A549 (cell line): ENCODE measurements at regions not wholly inside any gene's neighbourhood (a gene's known extent, or its start where the extent isn't known, plus 50 kb on each side); places are given as distances from the start of the nearest gene placed in this dataset.

ENCODE experiments used
- ATAC-seq, 2 experiments: fragments of 200-7000 bp in 1 of 2; fragments of >200 bp in 1 of 2; cut with Nextera tagmentation in 1 of 2; cut with Tn5 transposase in 1 of 2; 3 replicates each; pipeline versions ENCODE4 v1.8.0 to v1.9.1; 2018 to 2020; ENCODE audit warnings: mild to moderate bottlenecking in 1 of 2, moderate library complexity in 1 of 2
- CTCF ChIA-PET: fragments of 300-600 bp; sonication (Branson Sonifier 250); formaldehyde crosslinking; extraction: SDS; loops from one replicate; lab custom pipeline; 2021; ENCODE audit warnings: antibody characterized with exemption, inconsistent platforms; lab: Yijun Ruan, JAX
- POLR2A ChIA-PET: fragments of 350-600 bp; formaldehyde crosslinking; extraction: SDS; loops from one replicate; lab custom pipeline; 2021; ENCODE audit warnings: antibody characterized with exemption, inconsistent platforms; lab: Yijun Ruan, JAX
- DNase-seq, 2 experiments: peaks; one replicate each; pipeline versions ENCODE4 v3.0.0 to v3.0.0-alpha.2; 2011 to 2016; ENCODE audit warnings: low read depth in 1 of 2, low spot score in 1 of 2
- FAIRE-seq: peaks from 2 replicates; lab custom pipeline; 2011; peaks lifted over from hg19 to GRCh38; lab: Jason Lieb, UNC
- H3K27ac ChIP-seq, 2 experiments: fragments of >200 bp; sonication (Bioruptor Twin); formaldehyde crosslinking; 3 replicates each; pipeline ENCODE4 v1.5.1; 2016 to 2017
- H3K4me1 ChIP-seq: fragments of >200 bp; sonication (Bioruptor Twin); formaldehyde crosslinking; 3 replicates; pipeline ENCODE4 v1.6.1; 2016
- H3K4me2 ChIP-seq: fragments of >200 bp; sonication (Bioruptor Twin); formaldehyde crosslinking; 3 replicates; pipeline ENCODE4 v1.6.1; 2016
- H3K4me3 ChIP-seq: fragments of >200 bp; sonication (Bioruptor Twin); formaldehyde crosslinking; 3 replicates; pipeline ENCODE4 v1.5.1; 2016
- H3K9me3 ChIP-seq: fragments of >200 bp; sonication (Bioruptor Twin); formaldehyde crosslinking; 3 replicates; pipeline ENCODE4 v1.6.1; 2016
- CBX2 ChIP-seq: fragments of 200-600 bp; sonication (generic); IDR thresholded peaks from 2 replicates; pipeline ENCODE4 v1.6.1; 2016; ENCODE audit warnings: low read depth, mild to moderate bottlenecking, borderline replicate concordance
- CBX8 ChIP-seq: fragments of 200-600 bp; sonication (generic); IDR thresholded peaks from 2 replicates; pipeline ENCODE4 v1.6.1; 2016
- CEBPB ChIP-seq, 2 experiments: fragments of >200 bp in 1 of 2; sonication (Bioruptor Twin) in 1 of 2; formaldehyde crosslinking in 1 of 2; IDR thresholded peaks; 2 replicates each; pipeline ENCODE4 v1.6.1; 2012 to 2016
- EHMT2 ChIP-seq: fragments of 200-600 bp; sonication (generic); IDR thresholded peaks from 2 replicates; pipeline ENCODE4 v1.6.1; 2016; ENCODE audit warnings: antibody characterized with exemption, low read depth, mild to moderate bottlenecking, moderate library complexity
- GATA3 ChIP-seq: IDR thresholded peaks from 2 replicates; pipeline ENCODE4 v1.6.1; 2012; ENCODE audit warnings: borderline replicate concordance
- HEYL ChIP-seq: fragments of 250-450 bp; sonication (Bioruptor Pico); IDR thresholded peaks from 2 replicates; pipeline ENCODE4 v1.8.0; 2021; ENCODE audit warnings: mild to moderate bottlenecking, moderate library complexity
- HOXA7 ChIP-seq: fragments of 250-450 bp; sonication (Bioruptor Pico); IDR thresholded peaks from 2 replicates; pipeline ENCODE4 v1.5.0; 2020; ENCODE audit warnings: mild to moderate bottlenecking, moderate library complexity
- HOXB13 ChIP-seq: fragments of 250-450 bp; sonication (Bioruptor Pico); IDR thresholded peaks from 2 replicates; pipeline ENCODE4 v1.5.0; 2020; ENCODE audit warnings: low read depth, mild to moderate bottlenecking, moderate library complexity
- KDM5A ChIP-seq: fragments of 200-600 bp; sonication (generic); IDR thresholded peaks from 2 replicates; pipeline ENCODE4 v1.6.1; 2016; ENCODE audit warnings: antibody characterized with exemption, mild to moderate bottlenecking
- MAFK ChIP-seq: fragments of 450-650 bp; IDR thresholded peaks from 2 replicates; pipeline ENCODE4 v1.6.1; 2014; ENCODE audit not compliant: partially characterized antibody
- MAZ ChIP-seq: fragments of 150-350 bp; IDR thresholded peaks from 2 replicates; pipeline ENCODE4 v1.6.1; 2014; ENCODE audit warnings: antibody characterized with exemption, low read depth, low read length, borderline replicate concordance
- NFE2L2 ChIP-seq: fragments of 150-350 bp; conservative IDR thresholded peaks from 2 replicates; pipeline ENCODE4 v1.6.1; 2014; ENCODE audit warnings: low read length
- NPAS2 ChIP-seq: fragments of 250-450 bp; sonication (Bioruptor Pico); IDR thresholded peaks from 2 replicates; pipeline ENCODE4 v1.8.0; 2022; ENCODE audit warnings: mild to moderate bottlenecking, moderate library complexity, borderline replicate concordance
- PHF8 ChIP-seq: fragments of 200-600 bp; sonication (generic); IDR thresholded peaks from 2 replicates; pipeline ENCODE4 v1.6.1; 2016; ENCODE audit warnings: low read depth, mild to moderate bottlenecking, antibody characterized with exemption, moderate library complexity, borderline replicate concordance
- RAD21 ChIP-seq, 2 experiments: fragments of >200 bp in 1 of 2; sonication (Bioruptor Twin) in 1 of 2; formaldehyde crosslinking in 1 of 2; IDR thresholded peaks in 1 of 2; conservative IDR thresholded peaks in 1 of 2; 2 replicates in 1 of 2; 3 replicates in 1 of 2; pipeline ENCODE4 v1.6.1; 2012 to 2018; ENCODE audit warnings: inconsistent platforms in 1 of 2
- RARB ChIP-seq: fragments of 250-450 bp; sonication (Bioruptor Pico); IDR thresholded peaks from 2 replicates; pipeline ENCODE4 v1.8.0; 2021; ENCODE audit warnings: mild to moderate bottlenecking, moderate library complexity
- SMC3 ChIP-seq: fragments of >200 bp; sonication (Bioruptor Twin); formaldehyde crosslinking; IDR thresholded peaks from 3 replicates; pipeline ENCODE4 v1.6.1; 2018; ENCODE audit warnings: inconsistent platforms
- SREBF2 ChIP-seq: fragments of 450-650 bp; IDR thresholded peaks from 2 replicates; pipeline ENCODE4 v1.6.1; 2014; ENCODE audit warnings: mild to moderate bottlenecking, moderate library complexity
- WGBS: methylation state at CpG from one replicate; pipeline ENCODE4 v1.1.6; 2017; ENCODE audit errors: missing lambda C conversion rate; 5-methylcytosine and 5-hydroxymethylcytosine counted together
- TF ChIP-seq, protein P1 (sequence below): fragments of 150-350 bp; IDR thresholded peaks from 2 replicates; pipeline ENCODE4 v1.6.1; 2014; ENCODE audit warnings: low read depth, mild to moderate bottlenecking, low read length
- TF ChIP-seq, protein P2 (sequence below): fragments of 250-450 bp; sonication (Bioruptor Pico); IDR thresholded peaks from 2 replicates; pipeline ENCODE4 v1.5.0; 2020; ENCODE audit warnings: low read depth, mild to moderate bottlenecking, moderate library complexity
- TF ChIP-seq, protein P3 (sequence below): fragments of >200 bp; sonication (Bioruptor Twin); formaldehyde crosslinking; IDR thresholded peaks from 3 replicates; pipeline ENCODE4 v1.6.1; 2016
- TF ChIP-seq, protein P4 (sequence below): fragments of 450-650 bp; IDR thresholded peaks from 2 replicates; pipeline ENCODE4 v1.6.1; 2014; ENCODE audit warnings: antibody characterized with exemption

DNA sequence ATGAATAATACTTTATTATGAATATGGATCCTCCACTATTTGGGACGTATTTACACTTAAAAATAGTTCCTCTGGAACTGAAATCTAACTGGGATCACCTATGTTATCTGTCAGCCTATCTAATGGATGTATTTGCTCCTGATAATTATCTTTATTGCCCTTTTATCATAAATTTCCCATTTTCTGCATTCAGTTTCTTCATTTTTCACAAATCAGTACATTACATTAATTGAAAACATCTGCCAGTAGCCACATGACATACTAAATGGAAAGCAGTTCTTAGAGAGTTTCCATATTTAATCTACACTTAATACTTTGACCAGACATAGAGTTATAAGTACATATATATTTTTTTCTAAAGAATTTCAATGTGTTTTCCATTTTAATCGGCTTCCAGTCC lies 888.8 kb downstream of the SLITRK6 start:
- TF ChIP-seq KDM5A, result no peak
- TF ChIP-seq HEYL (CRISPR knock-in tag), result no peak
- TF ChIP-seq NFE2L2, result no peak
- TF ChIP-seq NPAS2 (CRISPR knock-in tag), result no peak
- no peak for TF ChIP-seq PHF8
- TF ChIP-seq SMC3, result no peak
- no peak for TF ChIP-seq CEBPB (IDR thresholded peaks at IDR 0.05)
- Histone ChIP-seq H3K4me2 (no peak overlapping the region), H3K4me3 (no peak overlapping the region), H3K9me3 (no peaks in the 10 kb centered on the region), H3K27ac (no peak overlapping the region), H3K4me1 (no peaks in the 10 kb centered on the region)
- ATAC-seq (no peak), DNase-seq (no peak), FAIRE-seq (no peak)
- WGBS, result 26% methylated on average over 2 of the region's 2 CpGs
- CTCF ChIA-PET, result no interaction called here
- POLR2A ChIA-PET, result no interaction called here

DNA sequence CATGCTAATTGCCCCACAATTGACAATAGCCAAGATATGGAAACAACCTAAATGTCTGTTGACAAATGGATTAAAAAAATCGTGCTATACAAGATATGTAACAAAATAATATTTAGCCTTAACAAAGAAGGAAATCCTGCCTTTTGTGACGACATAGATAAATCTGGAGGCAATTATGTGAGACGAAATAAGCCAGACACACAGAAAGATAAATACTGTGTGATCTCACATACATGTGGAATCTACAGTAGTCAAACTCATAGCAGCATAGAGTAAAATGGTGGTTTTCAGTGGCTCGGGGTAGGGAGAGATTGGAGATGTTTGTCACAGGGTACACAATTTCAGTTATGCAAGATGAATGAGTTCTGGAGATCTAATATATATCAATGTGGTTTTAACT lies 895.8 kb downstream of the SLITRK6 start:
- ATAC-seq (no peak), DNase-seq (no peak), FAIRE-seq (no peak)
- POLR2A ChIA-PET, result no interaction called here
- H3K9me3 ChIP-seq, result no peaks in the 10 kb centered on the region
- H3K4me2 ChIP-seq, result no peak overlapping the region
- no peak overlapping the region for H3K27ac ChIP-seq
- no peaks in the 10 kb centered on the region for H3K4me1 ChIP-seq
- CTCF ChIA-PET, result no interaction called here
- no peak overlapping the region for H3K4me3 ChIP-seq
- 13% methylated on average over 4 of the region's 4 CpGs for WGBS
- TF ChIP-seq, protein P1, sequence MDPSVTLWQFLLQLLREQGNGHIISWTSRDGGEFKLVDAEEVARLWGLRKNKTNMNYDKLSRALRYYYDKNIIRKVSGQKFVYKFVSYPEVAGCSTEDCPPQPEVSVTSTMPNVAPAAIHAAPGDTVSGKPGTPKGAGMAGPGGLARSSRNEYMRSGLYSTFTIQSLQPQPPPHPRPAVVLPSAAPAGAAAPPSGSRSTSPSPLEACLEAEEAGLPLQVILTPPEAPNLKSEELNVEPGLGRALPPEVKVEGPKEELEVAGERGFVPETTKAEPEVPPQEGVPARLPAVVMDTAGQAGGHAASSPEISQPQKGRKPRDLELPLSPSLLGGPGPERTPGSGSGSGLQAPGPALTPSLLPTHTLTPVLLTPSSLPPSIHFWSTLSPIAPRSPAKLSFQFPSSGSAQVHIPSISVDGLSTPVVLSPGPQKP, result no peak
- TF ChIP-seq NPAS2 (CRISPR knock-in tag), result no peak
- no peak for TF ChIP-seq GATA3
- TF ChIP-seq, protein P2, sequence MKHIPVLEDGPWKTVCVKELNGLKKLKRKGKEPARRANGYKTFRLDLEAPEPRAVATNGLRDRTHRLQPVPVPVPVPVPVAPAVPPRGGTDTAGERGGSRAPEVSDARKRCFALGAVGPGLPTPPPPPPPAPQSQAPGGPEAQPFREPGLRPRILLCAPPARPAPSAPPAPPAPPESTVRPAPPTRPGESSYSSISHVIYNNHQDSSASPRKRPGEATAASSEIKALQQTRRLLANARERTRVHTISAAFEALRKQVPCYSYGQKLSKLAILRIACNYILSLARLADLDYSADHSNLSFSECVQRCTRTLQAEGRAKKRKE, result no peak
- no peak for TF ChIP-seq RAD21 (conservative IDR thresholded peaks at IDR 0.05 in 1 of 2, IDR thresholded peaks at IDR 0.05 in 1 of 2)
- TF ChIP-seq SREBF2, result no peak
- TF ChIP-seq SMC3, result no peak
- no peak for TF ChIP-seq EHMT2
- TF ChIP-seq HOXA7 (CRISPR knock-in tag), result no peak
- TF ChIP-seq CEBPB (IDR thresholded peaks at IDR 0.05), result no peak
- TF ChIP-seq MAFK, result no peak
- TF ChIP-seq, protein P3, sequence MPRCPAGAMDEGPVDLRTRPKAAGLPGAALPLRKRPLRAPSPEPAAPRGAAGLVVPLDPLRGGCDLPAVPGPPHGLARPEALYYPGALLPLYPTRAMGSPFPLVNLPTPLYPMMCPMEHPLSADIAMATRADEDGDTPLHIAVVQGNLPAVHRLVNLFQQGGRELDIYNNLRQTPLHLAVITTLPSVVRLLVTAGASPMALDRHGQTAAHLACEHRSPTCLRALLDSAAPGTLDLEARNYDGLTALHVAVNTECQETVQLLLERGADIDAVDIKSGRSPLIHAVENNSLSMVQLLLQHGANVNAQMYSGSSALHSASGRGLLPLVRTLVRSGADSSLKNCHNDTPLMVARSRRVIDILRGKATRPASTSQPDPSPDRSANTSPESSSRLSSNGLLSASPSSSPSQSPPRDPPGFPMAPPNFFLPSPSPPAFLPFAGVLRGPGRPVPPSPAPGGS, result no peak
- TF ChIP-seq CBX2, result no peak
- no peak for TF ChIP-seq RARB
- TF ChIP-seq MAZ, result no peak
- TF ChIP-seq HOXB13 (CRISPR knock-in tag), result no peak
- TF ChIP-seq, protein P4, sequence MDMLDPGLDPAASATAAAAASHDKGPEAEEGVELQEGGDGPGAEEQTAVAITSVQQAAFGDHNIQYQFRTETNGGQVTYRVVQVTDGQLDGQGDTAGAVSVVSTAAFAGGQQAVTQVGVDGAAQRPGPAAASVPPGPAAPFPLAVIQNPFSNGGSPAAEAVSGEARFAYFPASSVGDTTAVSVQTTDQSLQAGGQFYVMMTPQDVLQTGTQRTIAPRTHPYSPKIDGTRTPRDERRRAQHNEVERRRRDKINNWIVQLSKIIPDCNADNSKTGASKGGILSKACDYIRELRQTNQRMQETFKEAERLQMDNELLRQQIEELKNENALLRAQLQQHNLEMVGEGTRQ, result no peak
- no peak for TF ChIP-seq CBX8
- no peak for TF ChIP-seq NFE2L2
